Fibroblast of lung (primary cell): ENCODE measurements at regions not wholly inside any gene's neighbourhood (a gene's known extent, or its start where the extent isn't known, plus 50 kb on each side); places are given as distances from the start of the nearest gene placed in this dataset.

Source experiments
- CTCF ChIP-seq, 2 donors: IDR thresholded peaks in 1 of 2; conservative IDR thresholded peaks in 1 of 2; 1 replicate in 1 of 2; 2 replicates in 1 of 2; pipeline ENCODE4 v1.5.1; 2011 to 2012; ENCODE audit warnings: low read length in 2 of 2, control low read depth in 1 of 2, inconsistent platforms in 1 of 2, low read depth in 1 of 2, mild to moderate bottlenecking in 1 of 2
- EZH2 ChIP-seq: IDR thresholded peaks from 2 replicates; pipeline ENCODE4 v1.5.1; 2012; ENCODE audit warnings: low read length, control low read depth, mild to moderate bottlenecking; ENCODE audit errors: missing control alignments

GRCh38 chr15:81839387-81839786, 206.4 kb downstream of the MEX3B start:
- TF ChIP-seq CTCF (conservative IDR thresholded peaks at IDR 0.05 in 1 of 2, IDR thresholded peaks at IDR 0.05 in 1 of 2; ENCODE audit: low read depth in 1 of 2, low read length in 2 of 2) = no peak
- TF ChIP-seq EZH2 = no peak
